ENCODE measurements at regions not wholly inside any gene's neighbourhood (a gene's known extent, or its start where the extent isn't known, plus 50 kb on each side); places are given as distances from the start of the nearest gene placed in this dataset.
A peak's percentile ranks its signal among the peaks of the same experiment; 100 is the strongest.

DNA sequence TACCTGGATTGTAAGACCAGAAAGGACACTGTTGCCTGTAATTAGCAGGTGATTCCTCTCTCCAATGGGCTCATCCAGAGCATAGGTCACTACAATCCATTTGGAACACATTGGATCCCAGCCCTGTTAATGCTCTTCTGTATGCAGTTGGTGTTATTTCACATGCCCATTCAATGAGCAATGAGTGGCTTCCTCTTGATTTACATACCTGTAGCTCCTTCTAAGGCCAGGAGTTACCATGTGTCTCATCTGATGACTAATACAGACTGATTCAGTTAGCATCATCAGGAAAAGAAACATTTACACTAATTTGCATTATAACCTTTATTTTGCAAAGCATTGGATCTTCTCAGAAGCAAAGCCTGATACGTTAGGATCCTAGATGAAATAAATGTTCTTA is 83.1 kb upstream of the NPVF start:
- TF ChIP-seq, protein P1, sequence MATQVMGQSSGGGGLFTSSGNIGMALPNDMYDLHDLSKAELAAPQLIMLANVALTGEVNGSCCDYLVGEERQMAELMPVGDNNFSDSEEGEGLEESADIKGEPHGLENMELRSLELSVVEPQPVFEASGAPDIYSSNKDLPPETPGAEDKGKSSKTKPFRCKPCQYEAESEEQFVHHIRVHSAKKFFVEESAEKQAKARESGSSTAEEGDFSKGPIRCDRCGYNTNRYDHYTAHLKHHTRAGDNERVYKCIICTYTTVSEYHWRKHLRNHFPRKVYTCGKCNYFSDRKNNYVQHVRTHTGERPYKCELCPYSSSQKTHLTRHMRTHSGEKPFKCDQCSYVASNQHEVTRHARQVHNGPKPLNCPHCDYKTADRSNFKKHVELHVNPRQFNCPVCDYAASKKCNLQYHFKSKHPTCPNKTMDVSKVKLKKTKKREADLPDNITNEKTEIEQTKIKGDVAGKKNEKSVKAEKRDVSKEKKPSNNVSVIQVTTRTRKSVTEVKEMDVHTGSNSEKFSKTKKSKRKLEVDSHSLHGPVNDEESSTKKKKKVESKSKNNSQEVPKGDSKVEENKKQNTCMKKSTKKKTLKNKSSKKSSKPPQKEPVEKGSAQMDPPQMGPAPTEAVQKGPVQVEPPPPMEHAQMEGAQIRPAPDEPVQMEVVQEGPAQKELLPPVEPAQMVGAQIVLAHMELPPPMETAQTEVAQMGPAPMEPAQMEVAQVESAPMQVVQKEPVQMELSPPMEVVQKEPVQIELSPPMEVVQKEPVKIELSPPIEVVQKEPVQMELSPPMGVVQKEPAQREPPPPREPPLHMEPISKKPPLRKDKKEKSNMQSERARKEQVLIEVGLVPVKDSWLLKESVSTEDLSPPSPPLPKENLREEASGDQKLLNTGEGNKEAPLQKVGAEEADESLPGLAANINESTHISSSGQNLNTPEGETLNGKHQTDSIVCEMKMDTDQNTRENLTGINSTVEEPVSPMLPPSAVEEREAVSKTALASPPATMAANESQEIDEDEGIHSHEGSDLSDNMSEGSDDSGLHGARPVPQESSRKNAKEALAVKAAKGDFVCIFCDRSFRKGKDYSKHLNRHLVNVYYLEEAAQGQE (IDR thresholded peaks at IDR 0.05; ENCODE audit: insufficient replicate concordance, low read depth): no peak
- no peak for TF ChIP-seq GABPA (IDR thresholded peaks at IDR 0.05; ENCODE audit: low read depth)
- DNase-seq (ENCODE audit: low read depth in 1 of 2, low spot score in 1 of 2): no peak
- Histone ChIP-seq H3K27ac (replicated peaks) (no peak overlapping the region), H3K4me3 (replicated peaks; ENCODE audit: insufficient read depth, low read length) (no peak overlapping the region), H3K27me3 (ENCODE audit: insufficient read depth, poor library complexity, severe bottlenecking) (no peaks in the 10 kb centered on the region)

DNA sequence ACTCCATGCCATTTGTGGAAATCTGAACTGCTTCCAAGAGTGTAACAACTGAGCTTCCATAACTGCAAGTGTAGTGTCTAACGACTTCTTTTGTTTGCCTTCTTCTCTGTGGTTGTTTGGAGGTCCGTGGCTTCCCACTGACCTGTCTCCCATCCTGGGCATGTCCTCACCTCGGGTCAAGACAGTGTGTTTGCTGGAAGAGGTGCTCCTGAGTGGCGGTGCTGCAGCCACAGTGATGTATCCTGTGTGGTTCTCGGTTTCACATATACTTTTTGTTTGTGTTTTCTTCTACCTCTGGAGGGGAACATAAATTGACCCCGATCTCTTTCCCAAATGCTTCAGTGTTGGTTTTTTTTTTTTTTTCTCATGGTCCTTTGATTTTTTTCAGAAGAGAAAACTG is 84.7 kb upstream of the NPVF start:
- DNase-seq (ENCODE audit: low read depth in 1 of 2, low spot score in 1 of 2): no peak
- peak overlapping the region; percentile 68 for H3K27ac ChIP-seq (replicated peaks)
- no peak for TF ChIP-seq SPI1 (IDR thresholded peaks at IDR 0.05; ENCODE audit: borderline replicate concordance, low read depth)
- no peak overlapping the region for H3K4me3 ChIP-seq (replicated peaks; ENCODE audit: insufficient read depth, low read length)
- no peaks in the 10 kb centered on the region for H3K27me3 ChIP-seq (ENCODE audit: insufficient read depth, poor library complexity, severe bottlenecking)

DNA sequence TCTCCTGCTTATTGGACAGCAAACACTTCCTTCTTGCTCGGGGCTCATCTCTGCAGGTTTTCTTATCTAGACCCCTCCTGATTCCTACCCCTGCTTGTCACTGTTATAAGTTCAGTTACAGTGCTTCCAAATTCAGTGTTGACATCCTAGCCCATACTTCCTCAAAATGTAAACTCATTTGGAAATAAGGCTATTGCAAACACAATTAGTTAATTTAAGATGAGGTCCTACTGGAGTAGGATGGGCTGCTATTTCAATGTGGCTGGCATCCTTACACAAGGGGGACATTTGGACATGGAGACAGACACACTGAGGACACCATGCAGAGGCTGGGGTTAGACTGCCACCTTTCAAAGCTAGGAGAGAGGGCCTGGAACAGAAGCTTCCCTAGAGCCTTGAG is 85.2 kb upstream of the NPVF start:
- no peak overlapping the region for H3K4me3 ChIP-seq (replicated peaks; ENCODE audit: insufficient read depth, low read length)
- no peaks in the 10 kb centered on the region for H3K27me3 ChIP-seq (ENCODE audit: insufficient read depth, poor library complexity, severe bottlenecking)
- peak overlapping the region; percentile 68 for H3K27ac ChIP-seq (replicated peaks)
- DNase-seq (ENCODE audit: low read depth in 1 of 2, low spot score in 1 of 2): peak in 1 of 2 experiments; percentile 55
- TF ChIP-seq POLR2AphosphoS5 (IDR thresholded peaks at IDR 0.05; ENCODE audit: low read depth) (no peak), SPI1 (IDR thresholded peaks at IDR 0.05; ENCODE audit: borderline replicate concordance, low read depth) (no peak), GABPA (IDR thresholded peaks at IDR 0.05; ENCODE audit: low read depth) (no peak)
- TF ChIP-seq, protein P1 (IDR thresholded peaks at IDR 0.05; ENCODE audit: insufficient replicate concordance, low read depth): no peak
- TF ChIP-seq, protein P2, sequence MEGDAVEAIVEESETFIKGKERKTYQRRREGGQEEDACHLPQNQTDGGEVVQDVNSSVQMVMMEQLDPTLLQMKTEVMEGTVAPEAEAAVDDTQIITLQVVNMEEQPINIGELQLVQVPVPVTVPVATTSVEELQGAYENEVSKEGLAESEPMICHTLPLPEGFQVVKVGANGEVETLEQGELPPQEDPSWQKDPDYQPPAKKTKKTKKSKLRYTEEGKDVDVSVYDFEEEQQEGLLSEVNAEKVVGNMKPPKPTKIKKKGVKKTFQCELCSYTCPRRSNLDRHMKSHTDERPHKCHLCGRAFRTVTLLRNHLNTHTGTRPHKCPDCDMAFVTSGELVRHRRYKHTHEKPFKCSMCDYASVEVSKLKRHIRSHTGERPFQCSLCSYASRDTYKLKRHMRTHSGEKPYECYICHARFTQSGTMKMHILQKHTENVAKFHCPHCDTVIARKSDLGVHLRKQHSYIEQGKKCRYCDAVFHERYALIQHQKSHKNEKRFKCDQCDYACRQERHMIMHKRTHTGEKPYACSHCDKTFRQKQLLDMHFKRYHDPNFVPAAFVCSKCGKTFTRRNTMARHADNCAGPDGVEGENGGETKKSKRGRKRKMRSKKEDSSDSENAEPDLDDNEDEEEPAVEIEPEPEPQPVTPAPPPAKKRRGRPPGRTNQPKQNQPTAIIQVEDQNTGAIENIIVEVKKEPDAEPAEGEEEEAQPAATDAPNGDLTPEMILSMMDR (IDR thresholded peaks at IDR 0.05; ENCODE audit: insufficient read depth, low read length): no peak

DNA sequence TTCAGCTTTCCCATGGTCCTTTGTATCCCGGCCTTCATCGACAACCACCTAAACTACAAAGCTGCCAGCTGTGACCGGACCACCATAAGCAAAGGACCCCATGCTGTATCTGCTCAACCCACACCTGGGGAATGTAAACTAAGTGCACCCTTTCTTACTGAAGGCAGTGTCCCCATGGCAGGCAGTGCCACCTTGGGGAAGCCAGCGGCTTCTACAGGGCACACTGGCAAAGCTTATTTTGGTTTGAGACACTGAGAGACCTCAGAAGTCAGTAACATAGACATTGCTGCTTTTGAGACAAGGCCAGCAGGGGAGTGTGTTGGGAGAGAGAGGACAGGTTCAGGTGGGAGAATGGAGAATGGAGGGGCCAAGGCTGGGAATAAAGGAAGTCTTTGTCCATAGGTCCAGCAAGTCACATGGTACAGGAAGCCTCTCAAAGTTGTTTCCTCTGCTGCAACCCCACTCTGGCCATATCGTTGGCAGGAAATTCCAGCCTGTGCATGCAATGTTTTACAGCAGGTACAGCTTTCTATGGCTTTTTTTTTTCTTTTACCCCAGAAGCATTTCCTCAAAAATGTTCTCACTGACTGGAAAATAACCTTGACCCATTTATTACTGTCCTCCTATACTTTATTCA is 85.9 kb upstream of the NPVF start:
- no peak overlapping the region for H3K4me3 ChIP-seq (replicated peaks; ENCODE audit: insufficient read depth, low read length)
- H3K27me3 ChIP-seq (ENCODE audit: insufficient read depth, poor library complexity, severe bottlenecking): peaks cover 1% of the 10 kb centered on the region
- peak in 1 of 2 experiments; percentile 25 for DNase-seq (ENCODE audit: low read depth in 1 of 2, low spot score in 1 of 2)
- H3K27ac ChIP-seq (replicated peaks): peak overlapping the region; percentile 68
- TF ChIP-seq GABPA (IDR thresholded peaks at IDR 0.05; ENCODE audit: low read depth) (no peak), SPI1 (IDR thresholded peaks at IDR 0.05; ENCODE audit: borderline replicate concordance, low read depth) (no peak), POLR2AphosphoS5 (IDR thresholded peaks at IDR 0.05; ENCODE audit: low read depth) (no peak)
- TF ChIP-seq, protein P2 (IDR thresholded peaks at IDR 0.05; ENCODE audit: insufficient read depth, low read length): no peak
- TF ChIP-seq, protein P1 (IDR thresholded peaks at IDR 0.05; ENCODE audit: insufficient replicate concordance, low read depth): no peak

Measured in HL-60 (cell line).